Endothelial cell of umbilical vein (primary cell): ENCODE measurements at regions not wholly inside any gene's neighbourhood (a gene's known extent, or its start where the extent isn't known, plus 50 kb on each side); places are given as distances from the start of the nearest gene placed in this dataset.

ENCODE experiments used
- BruUV-seq: library from RNA; stranded (reverse); fragments of 400-500 nt; replicated peaks from 2 replicates; lab custom pipeline; 2021; lab: Mats Ljungman, UMichigan
- CTCF ChIA-PET: fragments of 300-600, 350-600 bp; sonication (Branson Sonifier 250); formaldehyde crosslinking; loops from one replicate; lab custom pipeline; 2021; ENCODE audit warnings: antibody characterized with exemption, inconsistent platforms; lab: Charles Lee
- POLR2A ChIA-PET: fragments of 300-600, 350-600 bp; sonication (Branson Sonifier 250); formaldehyde crosslinking; loops from one replicate; lab custom pipeline; 2021; ENCODE audit warnings: antibody characterized with exemption, inconsistent platforms; lab: Charles Lee
- DNase-seq: peaks from one replicate; pipeline ENCODE4 v3.0.0-alpha.2; 2011; ENCODE audit warnings: low read depth, low spot score
- FAIRE-seq: peaks from 2 replicates; lab custom pipeline; 2011; peaks lifted over from hg19 to GRCh38; lab: Jason Lieb, UNC
- H2AFZ ChIP-seq: 2 replicates; pipeline ENCODE4 v1.6.0; 2012; ENCODE audit warnings: low read depth, low read length, control low read depth, inconsistent platforms
- H3K27ac ChIP-seq: 2 replicates; pipeline ENCODE4 v1.5.1; 2011; ENCODE audit warnings: low read depth, mild to moderate bottlenecking, control low read depth, low read length, moderate library complexity; ENCODE audit not compliant: insufficient read depth
- H3K27me3 ChIP-seq, 2 experiments: 2 replicates each; pipeline versions ENCODE4 v1.6.0 to v1.6.1; 2011; ENCODE audit warnings: low read length in 2 of 2, mixed read lengths in 1 of 2; ENCODE audit not compliant: control insufficient read depth in 2 of 2, insufficient read depth in 2 of 2
- H3K36me3 ChIP-seq, 2 experiments: 2 replicates in 1 of 2; 3 replicates in 1 of 2; pipeline ENCODE4 v1.5.1; 2011; ENCODE audit warnings: low read length in 2 of 2, mild to moderate bottlenecking in 1 of 2, moderate library complexity in 1 of 2; ENCODE audit not compliant: control insufficient read depth in 2 of 2, insufficient read depth in 2 of 2; ENCODE audit errors: extremely low read depth in 1 of 2
- H3K4me1 ChIP-seq: 3 replicates; pipeline ENCODE4 v1.5.1; 2011; ENCODE audit warnings: mild to moderate bottlenecking, low read length; ENCODE audit not compliant: control insufficient read depth, insufficient read depth; ENCODE audit errors: extremely low read depth
- H3K4me2 ChIP-seq: 2 replicates; pipeline ENCODE4 v1.6.1; 2011; ENCODE audit warnings: low read length, control low read depth, mixed read lengths; ENCODE audit not compliant: insufficient read depth
- H3K4me3 ChIP-seq, 3 experiments: fragments of 200-600 bp in 1 of 3; sonication (generic), shearing (Covaris generic) in 1 of 3; replicated peaks in 1 of 3; 2 replicates each; pipeline ENCODE4 v1.5.1; 2011 to 2016; ENCODE audit warnings: control low read depth in 3 of 3, low read length in 3 of 3, mild to moderate bottlenecking in 2 of 3, inconsistent platforms in 1 of 3, low read depth in 1 of 3, moderate library complexity in 1 of 3; ENCODE audit not compliant: insufficient read depth in 1 of 3
- H3K79me2 ChIP-seq: 2 replicates; pipeline ENCODE4 v1.6.0; 2012; ENCODE audit warnings: low read length, inconsistent platforms; ENCODE audit not compliant: control insufficient read depth, insufficient read depth
- H3K9ac ChIP-seq: replicated peaks from 2 replicates; pipeline ENCODE3; 2011; ENCODE audit warnings: low read length, control low read depth; ENCODE audit not compliant: insufficient read depth; ENCODE audit errors: extremely low read depth
- H3K9me1 ChIP-seq: replicated peaks from 3 replicates; pipeline ENCODE4 v1.6.0; 2011; ENCODE audit warnings: mild to moderate bottlenecking, low read length; ENCODE audit not compliant: control insufficient read depth, insufficient read depth; ENCODE audit errors: extremely low read depth
- H3K9me3 ChIP-seq: replicated peaks from 2 replicates; pipeline ENCODE4 v1.5.1; 2012; ENCODE audit warnings: low read length, inconsistent platforms; ENCODE audit not compliant: control insufficient read depth, insufficient read depth
- H4K20me1 ChIP-seq: replicated peaks from 2 replicates; pipeline ENCODE3; 2011; ENCODE audit warnings: mild to moderate bottlenecking, low read length; ENCODE audit not compliant: control insufficient read depth, insufficient read depth; ENCODE audit errors: extremely low read depth
- EZH2 ChIP-seq: IDR thresholded peaks from 2 replicates; pipeline ENCODE4 v1.6.1; 2012; ENCODE audit warnings: borderline replicate concordance, low read depth, mild to moderate bottlenecking, moderate library complexity, low read length, inconsistent platforms; ENCODE audit not compliant: severe bottlenecking
- FOS ChIP-seq: IDR thresholded peaks from 2 replicates; pipeline ENCODE4 v1.6.1; 2011; ENCODE audit warnings: mild to moderate bottlenecking, low read length, moderate library complexity, borderline replicate concordance; ENCODE audit not compliant: insufficient read depth
- GATA2 ChIP-seq: IDR thresholded peaks from 2 replicates; pipeline ENCODE4 v1.7.0; 2011; ENCODE audit warnings: low read depth, mild to moderate bottlenecking, moderate library complexity, mixed read lengths, low read length; ENCODE audit not compliant: insufficient read length, insufficient read depth
- JUN ChIP-seq: IDR thresholded peaks from 2 replicates; pipeline ENCODE4 v1.6.1; 2011; ENCODE audit warnings: borderline replicate concordance, low read depth; ENCODE audit not compliant: insufficient read length, insufficient read depth
- MYC ChIP-seq: IDR thresholded peaks from one replicate; pipeline ENCODE4 v1.6.1; 2011; ENCODE audit warnings: mild to moderate bottlenecking, low read depth, low read length
- POLR2A ChIP-seq: IDR thresholded peaks from 2 replicates; pipeline ENCODE4 v1.6.1; 2012; ENCODE audit warnings: low read depth, mild to moderate bottlenecking, control low read depth, low read length
- POLR2AphosphoS5 ChIP-seq: IDR thresholded peaks from 2 replicates; pipeline ENCODE4 v1.6.1; 2012; ENCODE audit warnings: low read depth, mild to moderate bottlenecking, control low read depth, low read length, moderate library complexity; ENCODE audit not compliant: insufficient read depth
- dilution Hi-C: fragments of 300-500 bp; cut with MboI; formaldehyde crosslinking; loops from one replicate; pipeline ENCODE4 v1.15.0; 2019; ENCODE audit warnings: low sequenced_read_pairs; ENCODE audit not compliant: extremely low pct_ligation_motif_present
- intact Hi-C: fragments of 100-400 bp; cut with micrococcal nuclease; formaldehyde crosslinking; loops from one replicate; pipeline ENCODE4 v1.10.0; 2022
- TF ChIP-seq, protein P1 (sequence below): IDR thresholded peaks from 2 replicates; pipeline ENCODE4 v1.6.1; 2011; ENCODE audit not compliant: insufficient read depth, insufficient read length
- TF ChIP-seq, protein P2 (sequence below), 2 donors: IDR thresholded peaks; 1 replicate in 1 of 2; 2 replicates in 1 of 2; pipeline ENCODE4 v1.5.1; 2011; ENCODE audit warnings: low read length in 2 of 2, mild to moderate bottlenecking in 2 of 2, moderate library complexity in 2 of 2, control low read depth in 1 of 2, inconsistent platforms in 1 of 2, low read depth in 1 of 2; ENCODE audit not compliant: insufficient read depth in 1 of 2; ENCODE audit errors: extremely low read depth in 1 of 2

DNA sequence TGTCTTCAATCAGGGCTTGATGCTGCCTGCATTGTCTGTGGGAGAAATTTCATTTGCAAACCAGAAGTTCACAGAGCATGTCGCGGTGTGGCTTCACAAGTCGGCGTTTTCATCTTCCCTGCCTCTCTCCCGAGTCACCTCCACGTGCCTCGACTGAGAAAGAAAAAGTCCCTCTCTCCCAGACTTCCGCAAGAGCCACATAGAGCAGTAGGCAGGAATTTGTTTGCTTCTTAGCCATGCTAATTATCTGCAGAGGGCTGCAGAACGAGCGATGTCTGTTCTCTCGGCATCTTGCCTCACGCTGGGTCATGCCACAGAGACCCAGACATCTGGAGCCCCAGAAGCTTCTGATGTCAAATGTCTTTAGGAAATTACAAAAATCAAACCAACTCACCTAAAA is 272.2 kb downstream of the TCF7L2 start:
- Histone ChIP-seq H3K4me1 (peaks cover 3% of the 10 kb centered on the region), H3K9me1 (no peaks in the 10 kb centered on the region), H3K4me2 (no peak overlapping the region), H3K79me2 (no peaks in the 10 kb centered on the region), H2AFZ (no peak overlapping the region), H3K9ac (no peak overlapping the region), H3K4me3 (no peak overlapping the region), H3K27ac (no peak overlapping the region), H4K20me1 (no peaks in the 10 kb centered on the region), H3K9me3 (no peaks in the 10 kb centered on the region), H3K27me3 (peaks cover 0 to 2% of the 10 kb centered on the region in 2 experiments), H3K36me3 (no peaks in the 10 kb centered on the region)
- ChIA-PET CTCF (no interaction called here), POLR2A (no interaction called here)
- dilution Hi-C loops: no loop called here
- BruUV-seq: no TSS peak
- TF ChIP-seq FOS (no peak), POLR2AphosphoS5 (no peak), MYC (no peak), EZH2 (no peak), POLR2A (no peak), JUN (no peak), GATA2 (no peak)
- TF ChIP-seq, protein P1, sequence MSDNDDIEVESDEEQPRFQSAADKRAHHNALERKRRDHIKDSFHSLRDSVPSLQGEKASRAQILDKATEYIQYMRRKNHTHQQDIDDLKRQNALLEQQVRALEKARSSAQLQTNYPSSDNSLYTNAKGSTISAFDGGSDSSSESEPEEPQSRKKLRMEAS: no peak
- TF ChIP-seq, protein P2, sequence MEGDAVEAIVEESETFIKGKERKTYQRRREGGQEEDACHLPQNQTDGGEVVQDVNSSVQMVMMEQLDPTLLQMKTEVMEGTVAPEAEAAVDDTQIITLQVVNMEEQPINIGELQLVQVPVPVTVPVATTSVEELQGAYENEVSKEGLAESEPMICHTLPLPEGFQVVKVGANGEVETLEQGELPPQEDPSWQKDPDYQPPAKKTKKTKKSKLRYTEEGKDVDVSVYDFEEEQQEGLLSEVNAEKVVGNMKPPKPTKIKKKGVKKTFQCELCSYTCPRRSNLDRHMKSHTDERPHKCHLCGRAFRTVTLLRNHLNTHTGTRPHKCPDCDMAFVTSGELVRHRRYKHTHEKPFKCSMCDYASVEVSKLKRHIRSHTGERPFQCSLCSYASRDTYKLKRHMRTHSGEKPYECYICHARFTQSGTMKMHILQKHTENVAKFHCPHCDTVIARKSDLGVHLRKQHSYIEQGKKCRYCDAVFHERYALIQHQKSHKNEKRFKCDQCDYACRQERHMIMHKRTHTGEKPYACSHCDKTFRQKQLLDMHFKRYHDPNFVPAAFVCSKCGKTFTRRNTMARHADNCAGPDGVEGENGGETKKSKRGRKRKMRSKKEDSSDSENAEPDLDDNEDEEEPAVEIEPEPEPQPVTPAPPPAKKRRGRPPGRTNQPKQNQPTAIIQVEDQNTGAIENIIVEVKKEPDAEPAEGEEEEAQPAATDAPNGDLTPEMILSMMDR (IDR thresholded peaks at IDR 0.05; ENCODE audit: extremely low read depth in 1 of 2, insufficient read depth in 1 of 2, low read depth in 1 of 2, low read length in 2 of 2): no peak
- DNase-seq (no peak), FAIRE-seq (no peak)
- intact Hi-C loops: loop anchor here (5.0 kb wide), 1 partner anchor 45 kb away; no protein-coding TSS in a partner anchor
